ENCODE measurements at regions not wholly inside any gene's neighbourhood (a gene's known extent, or its start where the extent isn't known, plus 50 kb on each side); places are given as distances from the start of the nearest gene placed in this dataset.

DNA sequence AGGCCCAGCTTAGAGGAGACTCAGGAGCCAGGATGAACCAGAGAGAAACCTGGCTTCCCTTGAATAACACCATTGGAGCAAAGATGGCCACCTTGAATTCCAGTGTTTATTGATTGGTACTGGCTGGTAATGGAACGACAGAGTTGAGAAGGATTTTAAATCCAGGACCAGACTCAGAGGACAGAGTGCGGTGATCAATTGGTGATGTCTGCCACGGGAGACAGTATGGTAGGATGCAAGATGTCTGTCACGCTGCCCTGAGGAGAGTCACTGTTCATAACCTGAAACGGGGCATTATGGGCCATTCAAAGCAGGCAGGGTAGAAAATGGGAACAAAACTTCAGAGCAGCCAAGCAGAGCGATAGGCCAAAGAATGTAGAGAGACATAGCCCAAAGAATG is 55.4 kb upstream of the ISX start:
- TF ChIP-seq EP300 (IDR thresholded peaks at IDR 0.05) (no peak), POLR2A (IDR thresholded peaks at IDR 0.05) (no peak), POLR2AphosphoS5 (IDR thresholded peaks at IDR 0.05) (no peak), CTCF (IDR thresholded peaks at IDR 0.05) (no peak)

Measured in stomach (tissue), 4 donors.